Fibroblast of skin of abdomen (primary cell): ENCODE measurements at regions not wholly inside any gene's neighbourhood (a gene's known extent, or its start where the extent isn't known, plus 50 kb on each side); places are given as distances from the start of the nearest gene placed in this dataset.
"Not testable (repeated sequence)": the region's sequence is repeated elsewhere in the genome, so short reads cannot be mapped to it uniquely, and the experiment has no call there.

ENCODE experiments used
- DNase-seq: peaks from one replicate; pipeline ENCODE4 v3.0.0-alpha.2; 2013

- DNase-seq, result peak; percentile 60
Measured at GRCh38 chr1:121573881-121574504, 389.2 kb downstream of the SRGAP2C start.

GRCh38 chr1:121574505-121574899 is 389.7 kb downstream of the SRGAP2C start:
- DNase-seq, result not testable (repeated sequence)

- not testable (repeated sequence) for DNase-seq
Measured at GRCh38 chr1:121582898-121583297, 398.1 kb downstream of the SRGAP2C start.

GRCh38 chr1:121586369-121587229 is 401.8 kb downstream of the SRGAP2C start:
- no peak for DNase-seq

- DNase-seq, result no peak
Measured at GRCh38 chr1:121587230-121587569, 402.4 kb downstream of the SRGAP2C start.

GRCh38 chr1:121587777-121588176 is 403.0 kb downstream of the SRGAP2C start:
- no peak for DNase-seq

GRCh38 chr1:121594096-121594495 is 409.3 kb downstream of the SRGAP2C start:
- DNase-seq, result no peak

- no peak for DNase-seq
Measured at GRCh38 chr1:121595089-121595488, 410.3 kb downstream of the SRGAP2C start.

GRCh38 chr1:121604843-121605444 is 420.2 kb downstream of the SRGAP2C start:
- DNase-seq, result not testable (repeated sequence)

- not testable (repeated sequence) for DNase-seq
Measured at GRCh38 chr1:121607499-121607898, 422.7 kb downstream of the SRGAP2C start.
